ENCODE measurements at regions not wholly inside any gene's neighbourhood (a gene's known extent, or its start where the extent isn't known, plus 50 kb on each side); places are given as distances from the start of the nearest gene placed in this dataset.
"Not testable (repeated sequence)": the region's sequence is repeated elsewhere in the genome, so short reads cannot be mapped to it uniquely, and the experiment has no call there.

GRCh38 chr10:64430690-64431323 lies 909.6 kb downstream of the REEP3 start (continued):
- no peak for TF ChIP-seq RARB (CRISPR knock-in tag; IDR thresholded peaks at IDR 0.05)
- TF ChIP-seq ZC3H10 (CRISPR knock-in tag; IDR thresholded peaks at IDR 0.05), result no peak
- no peak for TF ChIP-seq SNAI2 (CRISPR knock-in tag; IDR thresholded peaks at IDR 0.05)
- TF ChIP-seq CSDC2 (CRISPR knock-in tag; IDR thresholded peaks at IDR 0.05), result no peak
- TF ChIP-seq ZFP3 (CRISPR knock-in tag; IDR thresholded peaks at IDR 0.05), result no peak

GRCh38 chr10:64441872-64442271 lies 920.7 kb downstream of the REEP3 start:
- ATAC-seq, result not testable (repeated sequence)

- no peak for ATAC-seq
- TF ChIP-seq POU6F1 (CRISPR knock-in tag; IDR thresholded peaks at IDR 0.05; ENCODE audit: borderline replicate concordance, low read depth) (no peak), TCF4 (CRISPR knock-in tag; IDR thresholded peaks at IDR 0.05; ENCODE audit: borderline replicate concordance) (no peak)
These were observed 923.0 kb downstream of the REEP3 start for GRCh38 chr10:64444163-64444562.

- TF ChIP-seq ZC3H10 (CRISPR knock-in tag; IDR thresholded peaks at IDR 0.05) (no peak), CSDC2 (CRISPR knock-in tag; IDR thresholded peaks at IDR 0.05) (no peak), OSR1 (CRISPR knock-in tag; IDR thresholded peaks at IDR 0.05) (no peak)
- ATAC-seq, result no peak
These were observed 923.4 kb downstream of the REEP3 start for GRCh38 chr10:64444564-64444963.

GRCh38 chr10:64449603-64450002 lies 928.4 kb downstream of the REEP3 start:
- ATAC-seq, result no peak
- TF ChIP-seq CSDC2 (CRISPR knock-in tag; IDR thresholded peaks at IDR 0.05), result no peak
- TF ChIP-seq SNAI2 (CRISPR knock-in tag; IDR thresholded peaks at IDR 0.05), result no peak
- no peak for TF ChIP-seq ARNTL (CRISPR knock-in tag; IDR thresholded peaks at IDR 0.05; ENCODE audit: borderline replicate concordance, low read depth)
- no peak for TF ChIP-seq ZNF70 (CRISPR knock-in tag; IDR thresholded peaks at IDR 0.05)
- TF ChIP-seq BACH2 (CRISPR knock-in tag; IDR thresholded peaks at IDR 0.05; ENCODE audit: borderline replicate concordance), result no peak
- no peak for TF ChIP-seq TCF4 (CRISPR knock-in tag; IDR thresholded peaks at IDR 0.05; ENCODE audit: borderline replicate concordance)
- no peak for TF ChIP-seq ZNF8 (CRISPR knock-in tag; IDR thresholded peaks at IDR 0.05)
- no peak for TF ChIP-seq ZFP30 (CRISPR knock-in tag; IDR thresholded peaks at IDR 0.05)
- no peak for TF ChIP-seq POU6F1 (CRISPR knock-in tag; IDR thresholded peaks at IDR 0.05; ENCODE audit: borderline replicate concordance, low read depth)
- TF ChIP-seq ISL1 (CRISPR knock-in tag; IDR thresholded peaks at IDR 0.05), result no peak
- no peak for TF ChIP-seq PATZ1 (CRISPR knock-in tag; IDR thresholded peaks at IDR 0.05; ENCODE audit: borderline replicate concordance)
- TF ChIP-seq ZFP3 (CRISPR knock-in tag; IDR thresholded peaks at IDR 0.05), result no peak
- no peak for TF ChIP-seq ESRRG (CRISPR knock-in tag; IDR thresholded peaks at IDR 0.05)

- TF ChIP-seq ISL1 (CRISPR knock-in tag; IDR thresholded peaks at IDR 0.05), result no peak
- TF ChIP-seq CREB5 (CRISPR knock-in tag; IDR thresholded peaks at IDR 0.05; ENCODE audit: low read depth), result no peak
- no peak for TF ChIP-seq OSR1 (CRISPR knock-in tag; IDR thresholded peaks at IDR 0.05)
- ATAC-seq, result no peak
These were observed 929.1 kb downstream of the REEP3 start for GRCh38 chr10:64450312-64450711.
